CD4-positive, alpha-beta T cell (primary cell): ENCODE measurements at regions not wholly inside any gene's neighbourhood (a gene's known extent, or its start where the extent isn't known, plus 50 kb on each side); places are given as distances from the start of the nearest gene placed in this dataset.

ENCODE experiments used
- ATAC-seq: fragments of 200-7000 bp; cut with Tn5 transposase; one replicate; pipeline ENCODE4 v1.10.0; 2022; ENCODE audit warnings: mild to moderate bottlenecking; ENCODE audit not compliant: poor library complexity
- CTCF ChIA-PET: fragments of 350-600 bp; sonication (Branson Sonifier 250); formaldehyde crosslinking; loops from one replicate; lab custom pipeline; 2021; ENCODE audit warnings: antibody characterized with exemption, inconsistent platforms; lab: Charles Lee
- POLR2A ChIA-PET: fragments of 350-600 bp; sonication (Branson Sonifier 250); formaldehyde crosslinking; loops from one replicate; lab custom pipeline; 2021; ENCODE audit warnings: antibody characterized with exemption, inconsistent platforms; lab: Charles Lee
- DNase-seq, 14 experiments: peaks; one replicate each; pipeline ENCODE4 v3.0.0-alpha.2; 2013 to 2020; ENCODE audit warnings: mixed read lengths in 2 of 14
- H3K27ac ChIP-seq, 2 donors: one replicate each; pipeline versions ENCODE4 v1.5.1 to v1.7.0; 2013; ENCODE audit warnings: low read length in 2 of 2, low read depth in 1 of 2, mild to moderate bottlenecking in 1 of 2
- H3K27me3 ChIP-seq, 2 experiments: 1 replicate in 1 of 2; 2 replicates in 1 of 2; pipeline versions ENCODE4 v1.6.1 to v1.7.0; 2013; ENCODE audit warnings: low read length in 2 of 2, control low read depth in 1 of 2, mild to moderate bottlenecking in 1 of 2, moderate library complexity in 1 of 2; ENCODE audit not compliant: insufficient read depth in 2 of 2, control insufficient read depth in 1 of 2
- H3K36me3 ChIP-seq: one replicate; pipeline ENCODE4 v1.6.1; 2013; ENCODE audit warnings: low read length, control low read depth; ENCODE audit not compliant: insufficient read depth
- H3K4me1 ChIP-seq: one replicate; pipeline ENCODE4 v1.6.1; 2013; ENCODE audit warnings: low read length, control low read depth; ENCODE audit not compliant: insufficient read depth
- H3K4me3 ChIP-seq: one replicate; pipeline ENCODE4 v1.5.1; 2013; ENCODE audit warnings: mild to moderate bottlenecking, low read length, moderate library complexity
- H3K9me3 ChIP-seq, 2 experiments: 1 replicate in 1 of 2; 2 replicates in 1 of 2; pipeline versions ENCODE4 v1.6.1 to v1.7.0; 2013; ENCODE audit warnings: low read length in 2 of 2, mild to moderate bottlenecking in 2 of 2, control low read depth in 1 of 2, moderate library complexity in 1 of 2; ENCODE audit not compliant: control insufficient read depth in 1 of 2, insufficient read depth in 1 of 2
- H3K27ac Mint-ChIP-seq: one replicate; pipeline ENCODE4 v1.8.0; 2020; ENCODE audit warnings: mixed read lengths
- H3K27me3 Mint-ChIP-seq: one replicate; pipeline ENCODE4 v1.8.0; 2021; ENCODE audit warnings: mixed read lengths
- H3K36me3 Mint-ChIP-seq: one replicate; pipeline ENCODE4 v1.8.0; 2021; ENCODE audit warnings: low read depth, mixed read lengths
- H3K4me1 Mint-ChIP-seq: one replicate; pipeline ENCODE4 v1.8.0; 2021; ENCODE audit warnings: low read depth, mixed read lengths
- H3K4me3 Mint-ChIP-seq: one replicate; pipeline ENCODE4 v1.8.0; 2020; ENCODE audit warnings: mild to moderate bottlenecking, mixed read lengths
- H3K9me3 Mint-ChIP-seq: one replicate; pipeline ENCODE4 v1.8.0; 2020; ENCODE audit warnings: mixed read lengths
- CTCF ChIP-seq: fragments of 200-600 bp; IDR thresholded peaks from one replicate; pipeline ENCODE4 v1.8.0; 2022; ENCODE audit warnings: antibody characterized with exemption, mild to moderate bottlenecking
- intact Hi-C, 2 experiments: fragments of 100-400 bp; cut with DNase I in 1 of 2; cut with micrococcal nuclease in 1 of 2; formaldehyde crosslinking; loops; one replicate each; pipeline versions ENCODE4 v1.15.1 to v1.9.0; 2023 to 2025; cut with DNase I, micrococcal nuclease

GRCh38 chr6:97656236-97656635, 373.2 kb upstream of the MMS22L start:
- no peak overlapping the region for H3K27ac Mint-ChIP-seq
- ChIA-PET POLR2A (no interaction called here), CTCF (no interaction called here)

GRCh38 chr6:97656706-97657350, 373.8 kb upstream of the MMS22L start:
- H3K27me3 ChIP-seq, result no peaks in the 10 kb centered on the region
- H3K9me3 Mint-ChIP-seq, result no peaks in the 10 kb centered on the region
- POLR2A ChIA-PET, result no interaction called here
- no peak for ATAC-seq
- H3K36me3 Mint-ChIP-seq, result no peaks in the 10 kb centered on the region
- H3K27me3 Mint-ChIP-seq, result no peaks in the 10 kb centered on the region
- H3K4me1 ChIP-seq, result no peaks in the 10 kb centered on the region
- no peak overlapping the region for H3K27ac ChIP-seq
- TF ChIP-seq CTCF, result no peak
- H3K36me3 ChIP-seq, result no peaks in the 10 kb centered on the region
- intact Hi-C loops, result no loop called here
- DNase-seq, result no peak
- H3K4me1 Mint-ChIP-seq, result no peaks in the 10 kb centered on the region
- H3K4me3 ChIP-seq, result no peak overlapping the region
- H3K9me3 ChIP-seq, result peaks cover 0 to 3% of the 10 kb centered on the region in 2 experiments
- CTCF ChIA-PET, result no interaction called here
- no peak overlapping the region for H3K4me3 Mint-ChIP-seq
- H3K27ac Mint-ChIP-seq, result no peak overlapping the region

More at GRCh38 chr6:97656236-97656635, 373.2 kb upstream of the MMS22L start:
- no peaks in the 10 kb centered on the region for H3K4me1 ChIP-seq
- ATAC-seq, result no peak
- intact Hi-C loops, result no loop called here
- DNase-seq, result no peak
- no peaks in the 10 kb centered on the region for H3K36me3 Mint-ChIP-seq
- H3K4me3 Mint-ChIP-seq, result no peak overlapping the region
- H3K27ac ChIP-seq, result no peak overlapping the region
- no peaks in the 10 kb centered on the region for H3K36me3 ChIP-seq
- no peak overlapping the region for H3K4me3 ChIP-seq
- H3K9me3 ChIP-seq, result peaks cover 0 to 3% of the 10 kb centered on the region in 2 experiments
- TF ChIP-seq CTCF, result no peak
- no peaks in the 10 kb centered on the region for H3K27me3 Mint-ChIP-seq
- no peaks in the 10 kb centered on the region for H3K4me1 Mint-ChIP-seq
- no peaks in the 10 kb centered on the region for H3K27me3 ChIP-seq
- no peaks in the 10 kb centered on the region for H3K9me3 Mint-ChIP-seq

- Histone ChIP-seq H3K27me3 (no peaks in the 10 kb centered on the region), H3K4me1 (no peaks in the 10 kb centered on the region), H3K4me3 (no peak overlapping the region), H3K27ac (no peak overlapping the region), H3K9me3 (peaks cover 0 to 3% of the 10 kb centered on the region in 2 experiments), H3K36me3 (no peaks in the 10 kb centered on the region)
- POLR2A ChIA-PET, result no interaction called here
- DNase-seq (no peak), ATAC-seq (no peak)
- intact Hi-C loops, result no loop called here
- Mint-ChIP-seq H3K9me3 (no peaks in the 10 kb centered on the region), H3K27ac (no peak overlapping the region), H3K4me3 (no peak overlapping the region), H3K4me1 (no peaks in the 10 kb centered on the region), H3K27me3 (no peaks in the 10 kb centered on the region), H3K36me3 (no peaks in the 10 kb centered on the region)
- no peak for TF ChIP-seq CTCF
- CTCF ChIA-PET, result no interaction called here
These were observed 375.1 kb upstream of the MMS22L start for GRCh38 chr6:97658090-97658489.
